ENCODE measurements at regions not wholly inside any gene's neighbourhood (a gene's known extent, or its start where the extent isn't known, plus 50 kb on each side); places are given as distances from the start of the nearest gene placed in this dataset.
A peak's percentile ranks its signal among the peaks of the same experiment; 100 is the strongest.
"Not testable (repeated sequence)": the region's sequence is repeated elsewhere in the genome, so short reads cannot be mapped to it uniquely, and the experiment has no call there.

GRCh38 chr5:5906778-5907177, 471.6 kb downstream of the MED10 start:
- FAIRE-seq, result no peak
- DNase-seq (ENCODE audit: low spot score in 2 of 2), result no peak

GRCh38 chr5:5905186-5905585, 473.2 kb downstream of the MED10 start:
- FAIRE-seq (no peak), DNase-seq (ENCODE audit: low spot score in 2 of 2) (no peak)

GRCh38 chr5:5904113-5904512, 474.2 kb downstream of the MED10 start:
- DNase-seq (ENCODE audit: low spot score in 2 of 2) (no peak), FAIRE-seq (no peak)

GRCh38 chr5:5902678-5903646, 475.4 kb downstream of the MED10 start:
- FAIRE-seq (no peak), DNase-seq (ENCODE audit: low spot score in 2 of 2) (no peak)

GRCh38 chr5:5900350-5900749, 477.9 kb downstream of the ICE1 start:
- FAIRE-seq (no peak), DNase-seq (ENCODE audit: low spot score in 2 of 2) (no peak)

- no peak for FAIRE-seq
These were observed 477.2 kb downstream of the ICE1 start for GRCh38 chr5:5899716-5900115.

GRCh38 chr5:5888284-5888683, 465.8 kb downstream of the ICE1 start:
- no peak for DNase-seq (ENCODE audit: low spot score in 2 of 2)
- FAIRE-seq, result no peak

More at GRCh38 chr5:5899716-5900115, 477.2 kb downstream of the ICE1 start:
- DNase-seq (ENCODE audit: low spot score in 2 of 2), result no peak

- FAIRE-seq, result no peak
- no peak for DNase-seq (ENCODE audit: low spot score in 2 of 2)
These were observed 465.4 kb downstream of the ICE1 start for GRCh38 chr5:5887833-5888232.

GRCh38 chr5:5886812-5887486, 464.5 kb downstream of the ICE1 start:
- peak in 1 of 2 donors; percentile 15 for DNase-seq (ENCODE audit: low spot score in 2 of 2)
- no peak for FAIRE-seq

GRCh38 chr5:5886353-5886752, 463.9 kb downstream of the ICE1 start:
- DNase-seq (ENCODE audit: low spot score in 2 of 2) (no peak), FAIRE-seq (no peak)

- FAIRE-seq (no peak), DNase-seq (ENCODE audit: low spot score in 2 of 2) (no peak)
These were observed 463.3 kb downstream of the ICE1 start for GRCh38 chr5:5885782-5886181.

GRCh38 chr5:5884593-5884992, 462.1 kb downstream of the ICE1 start:
- FAIRE-seq (no peak), DNase-seq (ENCODE audit: low spot score in 2 of 2) (no peak)

GRCh38 chr5:5883562-5883961, 461.1 kb downstream of the ICE1 start:
- DNase-seq (ENCODE audit: low spot score in 2 of 2) (no peak), FAIRE-seq (no peak)

- no peak for DNase-seq (ENCODE audit: low spot score in 2 of 2)
- no peak for FAIRE-seq
These were observed 460.7 kb downstream of the ICE1 start for GRCh38 chr5:5883146-5883545.

GRCh38 chr5:5882706-5883105, 460.2 kb downstream of the ICE1 start:
- FAIRE-seq (no peak), DNase-seq (ENCODE audit: low spot score in 2 of 2) (peak in 1 of 2 donors; percentile 15)

GRCh38 chr5:5881294-5881693, 458.8 kb downstream of the ICE1 start:
- FAIRE-seq, result no peak
- no peak for DNase-seq (ENCODE audit: low spot score in 2 of 2)

- FAIRE-seq (no peak), DNase-seq (ENCODE audit: low spot score in 2 of 2) (no peak)
These were observed 457.7 kb downstream of the ICE1 start for GRCh38 chr5:5880077-5880763.

GRCh38 chr5:5857396-5857795, 434.9 kb downstream of the ICE1 start:
- no peak for DNase-seq (ENCODE audit: low spot score in 2 of 2)
- FAIRE-seq, result no peak

GRCh38 chr5:5854087-5854486, 431.6 kb downstream of the ICE1 start:
- FAIRE-seq (no peak), DNase-seq (ENCODE audit: low spot score in 2 of 2) (no peak)

GRCh38 chr5:5838493-5838892, 416.0 kb downstream of the ICE1 start:
- DNase-seq (ENCODE audit: low spot score in 2 of 2) (no peak), FAIRE-seq (no peak)

GRCh38 chr5:5831622-5832021, 409.1 kb downstream of the ICE1 start:
- DNase-seq (ENCODE audit: low spot score in 2 of 2); FAIRE-seq: not testable (repeated sequence)

All from frontal cortex (tissue), 3 donors.